Embryonic facial prominence (tissue), 1 donor: ENCODE measurements at regions not wholly inside any gene's neighbourhood (a gene's known extent, or its start where the extent isn't known, plus 50 kb on each side); places are given as distances from the start of the nearest gene placed in this dataset.
"Not testable (repeated sequence)": the region's sequence is repeated elsewhere in the genome, so short reads cannot be mapped to it uniquely, and the experiment has no call there.

Experiments used
- DNase-seq: peaks from one replicate; pipeline ENCODE4 v3.0.0-alpha.2; 2016; ENCODE audit errors: extremely low spot score

DNA sequence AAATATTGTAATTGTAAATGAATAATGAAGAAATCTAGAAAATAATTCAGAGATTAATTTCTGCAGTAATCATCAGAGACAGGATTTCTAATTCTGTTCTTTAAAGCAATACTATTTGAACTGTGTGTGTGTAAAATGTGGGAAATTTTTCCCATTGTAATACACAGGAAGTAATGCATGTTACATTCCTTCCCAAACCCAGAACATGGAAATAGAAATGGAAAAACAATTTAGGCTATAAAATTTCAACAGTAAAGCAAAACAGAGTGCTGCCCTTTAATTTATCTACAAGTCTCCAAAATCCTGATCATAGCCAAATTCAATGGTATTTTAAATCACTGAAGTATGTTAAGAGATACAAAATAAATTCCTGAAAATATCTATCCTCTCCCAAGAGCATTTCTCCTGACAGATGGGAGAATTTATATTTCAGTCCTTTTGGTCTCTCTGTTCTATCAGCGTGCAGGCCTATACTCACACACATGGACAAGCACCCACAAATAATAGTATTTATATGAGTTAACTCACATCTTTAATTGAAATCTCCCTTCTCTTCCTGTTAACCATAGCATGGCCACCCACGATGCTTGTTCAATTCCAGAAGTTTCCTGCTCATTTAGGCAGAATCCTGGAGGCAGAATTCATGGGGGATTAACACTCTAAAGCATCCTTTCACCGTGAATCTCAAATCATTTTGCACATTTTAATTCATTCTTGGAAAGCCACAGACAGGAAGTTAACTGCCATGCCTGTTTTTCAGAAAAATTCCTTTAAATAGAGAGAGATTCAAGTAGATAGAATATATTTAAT is 1465.4 kb upstream of the FLRT2 start:
- DNase-seq = no peak

DNA sequence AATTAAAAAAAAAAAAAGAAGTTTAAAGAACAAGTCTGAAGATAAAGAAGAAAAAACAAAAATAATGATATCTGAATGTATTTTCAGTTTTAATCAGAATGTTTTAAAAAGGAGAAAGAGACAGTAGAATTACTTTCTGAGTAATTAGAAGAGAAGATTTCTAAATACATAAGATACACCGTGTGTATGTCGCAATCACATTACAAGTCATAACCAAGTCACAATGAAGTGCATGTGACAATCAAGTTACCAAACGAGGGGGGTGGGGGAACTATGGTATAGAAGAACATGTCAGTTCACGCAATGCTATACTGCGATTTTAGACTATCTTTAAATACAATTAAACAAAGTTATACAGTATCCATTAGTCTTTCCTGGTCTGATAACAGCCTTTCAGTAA is 1464.1 kb upstream of the FLRT2 start:
- DNase-seq = no peak

DNA sequence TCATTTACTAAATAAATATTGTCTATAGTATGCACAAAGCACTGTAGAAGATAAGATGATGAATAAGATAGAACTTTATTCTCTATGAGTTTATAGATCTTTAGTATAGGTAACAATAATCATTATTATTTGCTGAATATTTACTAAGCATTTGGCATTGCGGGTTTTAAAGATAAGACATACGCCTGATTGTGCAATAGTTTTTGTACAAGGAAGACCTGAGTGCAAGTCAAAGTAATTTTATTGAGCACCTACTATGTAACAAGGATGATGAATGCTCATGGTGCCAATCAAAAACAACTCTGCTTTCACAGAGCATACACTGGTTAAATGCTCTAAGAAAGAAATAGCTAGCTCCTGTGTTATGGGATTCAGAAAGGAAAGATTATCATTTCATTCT is 1461.7 kb upstream of the FLRT2 start:
- no peak for DNase-seq

DNA sequence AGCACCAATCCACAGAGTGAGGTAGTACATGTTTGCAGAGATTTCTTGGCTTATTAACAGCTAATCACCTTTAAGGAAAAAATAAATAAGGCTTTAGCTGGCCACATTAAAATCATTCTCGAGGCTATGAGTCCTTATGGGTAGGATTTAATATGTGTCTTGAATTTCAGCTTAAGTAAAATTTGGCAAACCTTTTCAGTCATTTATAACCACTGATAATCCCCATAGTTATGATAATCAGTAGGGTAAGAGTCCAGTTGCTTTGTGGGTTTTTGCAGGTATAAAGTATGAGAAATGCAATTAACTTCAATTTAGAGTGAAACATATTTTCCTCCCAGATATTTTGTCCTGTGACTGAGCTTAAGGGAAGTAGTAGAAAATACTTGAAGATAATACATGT is 1458.9 kb upstream of the FLRT2 start:
- DNase-seq = no peak

DNA sequence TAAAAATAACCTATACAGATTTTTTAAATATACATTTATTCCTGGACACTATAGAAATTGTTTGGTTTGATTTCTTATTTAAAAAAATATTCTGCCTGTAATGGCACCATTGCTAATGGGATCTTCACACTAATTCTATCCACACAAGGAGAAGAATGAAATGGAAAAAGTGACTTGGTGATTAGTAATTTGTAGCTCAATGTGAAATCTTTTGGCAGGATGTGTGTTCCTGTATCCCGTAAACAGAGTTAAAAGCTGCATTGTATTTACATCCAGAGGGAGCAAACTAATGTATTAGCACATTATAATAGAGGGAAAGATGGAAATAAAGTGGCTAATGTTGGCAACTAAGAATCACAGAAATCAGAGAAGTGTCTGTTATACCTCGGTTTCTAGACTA is 1455.3 kb upstream of the FLRT2 start:
- DNase-seq = no peak

DNA sequence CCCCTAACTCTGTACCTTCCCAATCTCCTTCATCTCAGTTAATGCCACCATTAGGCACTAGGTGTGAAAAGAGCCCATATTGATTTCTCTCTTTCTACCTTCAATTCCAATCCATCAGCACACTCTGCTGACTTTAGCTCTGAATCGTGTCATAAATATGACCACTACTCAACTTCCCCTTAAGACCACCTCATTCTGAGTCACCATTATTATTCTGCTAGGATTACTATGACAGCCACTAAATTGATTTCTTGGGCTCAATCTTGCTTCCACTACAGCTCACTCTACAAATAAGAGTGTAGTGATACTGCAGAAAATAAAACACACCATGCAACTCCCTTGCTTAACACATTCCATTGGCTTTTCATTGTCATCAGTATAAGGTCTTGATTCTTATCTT is 1449.0 kb upstream of the FLRT2 start:
- no peak for DNase-seq

DNA sequence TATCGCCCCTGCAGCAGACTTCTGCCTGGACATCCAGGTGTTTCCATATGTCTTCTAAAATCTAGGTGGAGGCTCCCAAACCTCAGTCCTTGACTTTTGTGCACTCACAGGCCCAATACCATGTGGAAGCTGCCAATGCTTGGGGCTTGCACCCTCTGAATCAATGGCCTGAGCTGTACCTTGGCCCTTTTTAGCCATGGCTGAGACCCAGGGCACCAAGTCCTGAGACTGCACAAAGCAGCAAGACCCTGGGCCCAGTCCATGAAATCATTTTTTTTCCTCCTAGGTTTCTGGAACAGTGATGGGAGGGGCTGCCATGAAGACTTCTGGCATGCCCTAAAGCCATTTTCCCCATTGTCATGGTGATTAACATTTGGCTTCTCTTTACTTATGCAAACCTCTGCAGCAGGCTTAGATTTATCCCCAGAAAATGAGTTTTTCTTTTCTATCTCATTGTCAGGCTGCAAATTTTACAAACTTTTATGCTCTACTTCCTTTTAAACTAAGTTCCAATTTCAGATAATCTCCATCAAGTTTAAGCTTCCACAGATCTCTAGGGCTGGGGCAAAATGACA is 1445.8 kb upstream of the FLRT2 start:
- no peak for DNase-seq

DNA sequence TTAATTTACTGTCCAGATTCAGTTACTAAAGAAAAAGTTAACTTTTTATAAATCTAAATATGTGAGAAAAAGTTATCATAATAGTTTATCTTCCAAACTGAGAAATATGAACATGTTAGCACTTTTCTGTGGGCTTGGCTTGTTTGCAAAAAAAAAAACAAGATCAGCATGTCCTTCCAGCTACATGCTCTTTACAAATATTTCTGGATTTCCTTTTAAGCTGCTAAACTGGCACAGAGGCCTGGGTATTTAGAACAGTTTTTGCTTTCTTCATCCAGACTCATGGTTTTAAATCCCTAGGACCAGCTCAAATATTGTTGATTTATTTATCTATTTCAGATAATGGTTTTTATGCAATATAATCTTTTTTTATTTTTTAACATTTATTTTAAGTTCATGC is 1444.5 kb upstream of the FLRT2 start:
- DNase-seq = no peak

DNA sequence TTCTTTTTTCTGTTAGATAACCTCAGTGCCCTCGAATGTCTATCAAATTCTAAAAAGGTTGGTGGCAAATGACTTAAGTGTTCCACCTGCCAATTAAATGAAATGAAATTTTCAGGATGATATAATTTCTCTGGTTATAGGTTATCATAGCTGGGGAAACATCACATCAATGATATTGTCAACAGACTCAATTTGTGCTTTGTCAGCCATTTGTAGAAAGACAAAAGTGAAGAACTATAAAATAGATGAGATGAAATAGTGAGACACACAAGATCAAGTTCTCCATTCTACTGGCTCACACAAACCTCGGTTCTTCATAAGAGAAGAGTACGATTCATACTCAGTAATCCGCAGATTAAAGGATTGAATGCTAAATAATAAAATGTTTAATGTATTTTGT is 1443.2 kb upstream of the FLRT2 start:
- DNase-seq = no peak

DNA sequence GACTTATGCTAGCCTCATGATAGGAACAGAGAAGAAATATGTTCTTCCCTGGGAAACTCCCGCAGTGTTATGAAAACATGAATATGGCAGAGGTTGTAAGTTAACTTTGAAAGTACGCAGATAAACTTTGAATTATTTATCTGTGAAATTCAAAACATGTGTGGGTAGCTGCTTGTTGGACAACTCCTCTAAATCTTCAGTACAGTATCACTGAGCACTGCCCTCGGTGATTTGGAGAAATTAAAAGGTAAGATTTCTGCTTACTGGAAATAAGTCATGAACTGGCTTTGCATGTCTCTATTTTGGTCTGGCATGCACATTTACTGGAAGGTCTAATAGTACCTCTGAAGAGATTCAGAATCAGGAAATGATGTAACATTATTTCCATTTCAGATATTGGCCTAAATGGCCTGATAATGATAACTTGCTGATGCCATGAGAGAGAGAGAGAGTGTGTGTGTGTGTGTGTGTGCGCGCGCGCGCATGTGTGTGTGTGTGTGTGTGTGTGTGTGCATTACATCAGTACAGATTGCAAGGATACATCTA is 1441.9 kb upstream of the FLRT2 start:
- DNase-seq = peak; percentile 25

DNA sequence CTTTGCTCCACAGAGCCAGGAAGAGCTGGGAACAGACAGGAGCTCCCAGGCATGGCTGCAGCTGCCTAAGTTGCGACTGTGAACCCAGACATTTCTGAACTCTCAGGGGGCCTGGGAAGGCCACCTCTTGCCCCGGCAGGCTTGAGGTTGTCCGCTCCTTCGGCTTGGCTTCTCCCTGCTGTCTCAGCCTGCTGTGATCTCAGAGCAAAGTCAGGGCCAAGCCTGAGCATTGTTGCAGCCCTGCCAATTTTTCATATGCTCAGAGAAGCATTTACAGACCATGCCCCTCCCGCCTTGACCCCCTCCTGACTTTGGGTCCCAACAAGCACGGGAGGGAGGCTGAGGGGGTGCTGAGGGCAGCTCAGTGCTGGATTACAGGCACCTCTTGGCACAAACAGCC is 1439.1 kb upstream of the FLRT2 start:
- no peak for DNase-seq

DNA sequence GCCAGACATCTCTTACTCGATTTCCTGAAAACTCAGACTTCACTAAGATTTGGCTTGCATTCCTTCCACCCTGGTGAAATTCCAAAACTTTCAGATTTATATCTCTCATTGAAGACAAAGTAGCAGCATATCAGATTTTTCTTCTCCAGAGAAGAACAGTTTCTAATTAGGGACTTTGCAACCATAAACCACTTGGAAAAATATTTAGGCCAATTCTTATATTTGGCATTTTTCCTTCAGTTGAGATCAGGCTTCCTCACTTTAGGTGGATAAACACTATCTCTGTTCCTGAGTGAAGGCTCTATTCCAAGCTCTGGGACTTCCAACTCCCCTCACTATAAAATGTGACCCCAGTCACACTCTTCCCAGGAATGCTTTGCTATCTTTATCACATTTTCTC is 1434.3 kb upstream of the FLRT2 start:
- no peak for DNase-seq

DNA sequence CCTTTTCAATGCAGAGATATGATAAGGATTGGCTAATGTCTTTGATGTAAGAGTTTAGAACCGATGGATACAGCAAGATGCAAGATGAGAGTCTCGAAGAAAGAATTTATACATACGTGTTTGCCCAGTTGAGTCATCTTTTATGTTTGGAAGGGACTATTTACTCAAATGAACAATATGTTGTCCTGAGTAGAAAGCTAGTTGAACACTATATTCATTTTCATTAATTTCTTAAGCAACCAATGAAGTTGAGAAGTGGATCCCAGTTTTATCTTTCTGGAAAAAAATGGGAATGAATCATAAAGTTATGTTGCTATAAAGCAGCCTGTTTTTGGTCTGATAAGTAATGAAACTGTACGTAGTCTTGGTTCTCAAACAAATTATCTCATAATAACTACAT is 1431.7 kb upstream of the FLRT2 start:
- no peak for DNase-seq

DNA sequence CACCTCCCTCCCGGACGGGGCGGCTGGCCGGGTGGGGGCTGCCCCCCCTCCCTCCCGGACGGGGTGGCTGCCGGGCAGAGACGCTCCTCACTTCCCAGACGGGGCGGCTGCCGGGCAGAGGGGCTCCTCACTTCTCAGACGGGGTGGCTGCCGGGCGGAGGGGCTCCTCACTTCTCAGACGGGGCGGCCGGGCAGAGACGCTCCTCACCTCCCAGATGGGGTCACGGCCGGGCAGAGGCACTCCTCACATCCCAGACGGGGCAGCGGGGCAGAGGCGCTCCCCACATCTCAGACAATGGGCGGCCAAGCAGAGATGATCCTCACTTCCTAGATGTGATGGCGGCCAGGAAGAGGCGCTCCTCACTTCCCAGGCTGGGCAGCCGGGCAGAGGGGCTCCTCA is 1430.4 kb upstream of the FLRT2 start:
- not testable (repeated sequence) for DNase-seq

DNA sequence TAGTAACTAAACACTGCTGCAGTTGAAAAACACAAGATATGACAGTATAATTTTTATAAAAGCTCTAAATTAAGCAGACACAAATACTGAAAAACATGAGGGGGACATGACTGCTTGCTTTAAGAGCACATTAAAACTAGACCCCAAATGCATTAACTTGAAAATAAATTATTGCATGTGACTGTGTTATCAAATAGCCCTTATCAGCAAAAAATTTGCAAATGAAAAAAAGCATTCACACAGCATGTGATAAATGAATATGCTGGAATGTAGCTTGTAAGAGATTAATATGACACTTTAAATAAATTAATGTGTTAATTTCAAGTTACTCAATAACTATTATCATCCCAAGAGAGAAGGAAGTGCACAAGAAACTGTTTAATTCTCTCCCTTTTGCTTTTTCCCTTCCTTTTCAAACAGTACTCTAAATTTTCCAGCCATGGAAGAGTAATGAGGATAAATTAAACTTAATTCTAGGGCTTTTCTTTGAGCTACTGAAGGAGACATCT is 1422.1 kb upstream of the FLRT2 start:
- DNase-seq = no peak

DNA sequence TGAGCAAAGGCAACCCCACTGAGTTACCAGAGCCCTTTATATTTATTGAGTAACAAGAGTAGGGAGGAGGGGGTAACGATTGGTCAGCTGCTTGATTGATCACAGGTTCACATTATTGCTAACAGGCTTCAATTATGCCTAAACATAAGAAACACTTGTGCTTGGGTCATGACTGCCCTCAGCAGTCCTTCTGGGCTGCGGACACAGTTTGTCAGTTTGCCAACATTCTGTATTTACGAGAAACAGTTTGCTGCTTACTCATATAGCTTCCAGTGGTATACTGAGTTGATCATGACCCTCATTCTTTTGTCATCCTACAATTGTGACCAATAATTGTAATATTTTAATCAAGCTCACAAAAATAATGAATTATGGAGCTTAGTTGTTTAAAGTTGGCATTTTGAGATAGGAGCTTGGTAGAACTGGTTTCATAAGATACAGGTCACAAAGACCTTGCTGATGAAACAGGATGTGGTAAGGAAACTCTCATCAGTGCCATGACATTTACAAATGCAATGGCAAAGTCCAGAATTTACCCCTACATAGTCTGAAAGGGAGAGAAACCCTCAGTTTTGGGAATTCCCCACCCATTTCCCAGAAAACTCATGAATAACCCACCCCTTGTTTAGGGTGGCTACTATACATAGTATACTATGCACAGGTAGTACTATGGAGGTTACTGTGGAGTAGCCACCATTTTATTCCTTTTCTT is 1421.0 kb upstream of the FLRT2 start:
- no peak for DNase-seq

DNA sequence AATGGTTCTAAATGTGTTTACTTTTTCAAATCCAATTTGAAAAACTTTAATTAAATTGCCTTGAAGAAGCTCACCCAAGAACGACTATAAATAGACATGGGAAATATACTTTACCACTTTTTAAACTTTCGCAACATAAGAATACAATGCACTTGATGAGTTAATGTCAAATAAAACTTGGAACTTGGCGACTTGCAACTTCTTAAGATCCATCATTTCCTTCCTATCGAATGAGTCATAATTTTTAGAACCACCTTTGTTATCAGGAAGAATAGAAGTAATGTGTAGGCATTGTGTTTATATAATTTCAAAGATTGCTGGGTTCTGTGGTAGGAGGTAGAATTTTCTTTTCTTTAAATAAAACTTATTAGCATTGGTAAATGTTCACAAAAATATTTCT is 1417.4 kb upstream of the FLRT2 start:
- no peak for DNase-seq

DNA sequence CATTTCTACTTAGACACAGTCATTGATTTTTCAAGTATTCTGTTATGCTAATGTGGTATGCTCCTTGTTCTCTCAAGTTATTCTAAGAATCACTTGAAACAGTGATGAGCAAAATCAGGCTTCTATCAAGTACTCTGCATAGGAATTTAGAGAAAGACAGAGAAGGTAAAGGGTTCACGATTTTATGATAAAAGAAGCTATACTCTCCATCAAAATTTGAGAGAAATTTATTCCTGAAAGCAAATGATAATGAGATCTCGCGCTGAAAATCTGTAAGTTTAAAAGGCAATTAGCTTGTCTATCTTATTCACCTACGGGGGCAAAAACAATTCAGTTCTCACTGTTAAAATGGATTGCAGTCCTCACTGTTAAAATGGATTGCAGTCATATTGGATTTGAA is 1404.3 kb upstream of the FLRT2 start:
- no peak for DNase-seq

DNA sequence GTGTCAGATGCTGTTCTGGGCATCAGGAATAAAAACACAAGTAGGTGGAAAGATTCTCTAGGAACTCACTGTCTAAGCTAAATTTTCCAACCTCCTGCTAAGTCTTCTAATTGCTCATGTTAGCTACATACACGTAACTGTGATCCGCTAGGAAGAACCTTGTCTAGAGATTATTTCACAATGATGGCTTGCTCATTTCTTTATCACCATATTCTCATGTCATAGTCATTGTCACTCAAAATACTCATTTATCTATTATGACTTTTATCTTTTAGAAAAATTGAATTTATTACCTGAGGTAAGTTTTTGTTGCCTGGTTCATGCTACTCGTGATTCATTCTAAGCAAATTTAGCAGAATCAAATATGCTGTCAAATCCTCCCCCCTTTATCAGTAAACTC is 1402.4 kb upstream of the FLRT2 start:
- DNase-seq = no peak

DNA sequence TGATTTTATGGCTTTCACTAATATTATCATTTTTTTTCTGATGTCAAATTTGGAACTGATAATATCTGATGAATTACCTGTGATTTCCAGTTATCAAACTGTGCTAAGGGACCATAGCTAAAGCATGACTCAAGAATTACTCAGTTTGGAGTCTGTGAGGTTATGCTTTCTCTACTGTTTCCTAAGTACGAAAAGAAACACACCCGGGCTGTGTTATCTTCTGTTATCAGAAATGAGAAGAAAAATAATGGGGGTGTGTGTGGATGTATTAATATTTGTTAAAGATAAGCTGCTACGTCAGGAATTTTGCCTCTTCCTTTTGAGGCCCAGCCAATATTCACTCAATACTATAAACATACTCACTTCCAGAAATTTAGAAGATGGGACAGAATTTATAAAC is 1401.9 kb upstream of the FLRT2 start:
- DNase-seq = no peak

DNA sequence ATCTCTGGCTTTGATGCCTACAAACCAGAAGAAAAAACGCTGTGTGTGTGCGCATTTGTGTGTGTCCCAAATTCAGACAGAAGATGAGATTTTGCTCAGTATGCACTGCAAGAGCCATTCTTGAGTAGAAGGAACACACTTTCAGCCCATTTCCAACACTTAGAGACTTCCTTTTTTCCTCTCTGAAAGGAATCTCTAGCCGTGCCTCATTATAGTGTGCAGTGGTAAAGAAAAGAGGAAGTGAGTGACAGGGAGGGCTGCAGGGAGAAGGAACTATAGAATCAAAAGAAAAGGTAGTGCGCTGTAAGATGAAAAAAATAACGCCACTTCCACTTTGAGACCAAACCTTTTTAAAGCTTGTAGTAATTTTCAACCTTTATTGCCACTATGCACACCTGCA is 1400.9 kb upstream of the FLRT2 start:
- no peak for DNase-seq

DNA sequence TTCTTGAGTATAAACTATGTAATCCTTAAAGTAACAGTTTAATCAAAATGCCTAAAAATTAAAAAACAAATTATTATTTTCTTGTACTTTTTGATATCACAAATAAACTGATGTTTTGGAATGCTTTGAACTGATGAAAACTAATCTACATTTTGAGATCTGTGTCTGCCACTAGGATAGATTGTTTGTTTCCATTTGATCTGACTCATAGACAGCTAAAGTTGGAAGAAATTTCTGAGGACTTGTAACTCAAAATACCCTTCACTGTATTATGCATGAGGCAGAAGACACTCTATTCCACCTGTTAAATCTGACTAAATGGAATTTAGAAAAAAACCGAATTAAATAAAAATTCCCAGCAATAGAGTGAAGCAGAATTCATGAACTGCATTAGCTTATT is 1400.0 kb upstream of the FLRT2 start:
- DNase-seq = no peak

DNA sequence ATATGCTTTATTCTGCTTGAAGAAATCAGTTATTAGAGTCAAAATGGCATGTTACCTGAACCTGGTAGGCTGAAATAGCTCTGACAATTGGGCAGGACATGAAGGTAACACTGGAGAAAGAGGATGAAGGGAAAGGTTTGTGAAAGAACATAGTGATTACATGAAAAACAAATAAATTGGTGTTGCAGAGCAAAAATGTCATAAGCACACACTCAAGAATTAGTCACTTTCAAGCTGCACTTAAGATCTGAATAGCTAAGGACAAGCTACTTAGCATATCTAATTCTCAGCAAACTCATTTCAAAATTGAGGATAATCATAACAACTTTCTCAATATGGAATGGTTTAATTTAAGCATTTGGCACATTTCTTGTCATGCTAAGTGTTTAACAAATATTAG is 1398.0 kb upstream of the FLRT2 start:
- DNase-seq = no peak
